SK-N-MC (cell line): ENCODE measurements at regions not wholly inside any gene's neighbourhood (a gene's known extent, or its start where the extent isn't known, plus 50 kb on each side); places are given as distances from the start of the nearest gene placed in this dataset.

ENCODE experiments used
- DNase-seq: peaks from one replicate; pipeline ENCODE4 v3.0.0-alpha.2; 2011; ENCODE audit warnings: low read depth, low spot score
- H3K27ac ChIP-seq: fragments of 200-600 bp; sonication (generic); 2 replicates; pipeline ENCODE4 v1.5.1; 2016; ENCODE audit warnings: mixed run types
- H3K36me3 ChIP-seq: fragments of 200-600 bp; sonication (generic); 2 replicates; pipeline ENCODE4 v1.6.1; 2017; ENCODE audit warnings: antibody characterized with exemption, low read length, mixed read lengths; ENCODE audit not compliant: insufficient read depth
- H3K4me3 ChIP-seq: fragments of 200-600 bp; sonication (generic); 2 replicates; pipeline ENCODE4 v1.5.1; 2016
- H3K9ac ChIP-seq: fragments of 200-600 bp; sonication (generic); 2 replicates; pipeline ENCODE4 v1.8.0; 2017; ENCODE audit warnings: mixed run types, mixed read lengths; ENCODE audit not compliant: insufficient read length
- H3K9me3 ChIP-seq: fragments of 200-600 bp; sonication (generic); 2 replicates; pipeline ENCODE4 v1.6.1; 2017; ENCODE audit warnings: low read depth, mild to moderate bottlenecking, antibody characterized with exemption, low read length, moderate library complexity, mixed read lengths
- EZH2 ChIP-seq: fragments of 200-600 bp; sonication (generic); IDR thresholded peaks from one replicate; pipeline ENCODE4 v1.6.1; 2017; ENCODE audit warnings: antibody characterized with exemption
- FOXP2 ChIP-seq: optimal IDR thresholded peaks from 2 replicates; pipeline ENCODE3; 2011; ENCODE audit warnings: mild to moderate bottlenecking, moderate library complexity; ENCODE audit not compliant: insufficient read depth; ENCODE audit errors: extremely low read length, control extremely low read depth
- POLR2AphosphoS5 ChIP-seq: IDR thresholded peaks from 2 replicates; pipeline ENCODE4 v1.6.1; 2012; ENCODE audit warnings: mild to moderate bottlenecking, low read depth, low read length, borderline replicate concordance

GRCh38 chr1:5686925-5687706 lies 305.1 kb downstream of the NPHP4 start:
- TF ChIP-seq EZH2: no peak
- TF ChIP-seq FOXP2: no peak
- no peak for TF ChIP-seq POLR2AphosphoS5
- no peak for DNase-seq
- Histone ChIP-seq H3K9ac (no peak overlapping the region), H3K36me3 (no peaks in the 10 kb centered on the region), H3K27ac (no peak overlapping the region), H3K9me3 (no peaks in the 10 kb centered on the region), H3K4me3 (no peak overlapping the region)

- no peaks in the 10 kb centered on the region for H3K36me3 ChIP-seq
- DNase-seq: no peak
- H3K27ac ChIP-seq: no peak overlapping the region
- no peaks in the 10 kb centered on the region for H3K9me3 ChIP-seq
- H3K4me3 ChIP-seq: no peak overlapping the region
- TF ChIP-seq POLR2AphosphoS5 (no peak), FOXP2 (no peak), EZH2 (no peak)
- no peak overlapping the region for H3K9ac ChIP-seq
These were observed 306.0 kb downstream of the NPHP4 start for GRCh38 chr1:5686195-5686594.

GRCh38 chr1:5685446-5686040 lies 306.7 kb downstream of the NPHP4 start:
- H3K9me3 ChIP-seq: no peaks in the 10 kb centered on the region
- TF ChIP-seq POLR2AphosphoS5: no peak
- TF ChIP-seq FOXP2: no peak
- no peak for TF ChIP-seq EZH2

GRCh38 chr1:5684791-5685190 lies 307.4 kb downstream of the NPHP4 start:
- no peak overlapping the region for H3K4me3 ChIP-seq
- DNase-seq: no peak

More at GRCh38 chr1:5685446-5686040, 306.7 kb downstream of the NPHP4 start:
- Histone ChIP-seq H3K9ac (no peak overlapping the region), H3K36me3 (no peaks in the 10 kb centered on the region), H3K4me3 (no peak overlapping the region), H3K27ac (no peak overlapping the region)
- DNase-seq: no peak

GRCh38 chr1:5683446-5683845 lies 308.8 kb downstream of the NPHP4 start:
- no peak overlapping the region for H3K9ac ChIP-seq
- no peak overlapping the region for H3K4me3 ChIP-seq
- no peak for TF ChIP-seq EZH2
- TF ChIP-seq FOXP2: no peak
- no peak for TF ChIP-seq POLR2AphosphoS5
- no peak overlapping the region for H3K27ac ChIP-seq
- no peaks in the 10 kb centered on the region for H3K9me3 ChIP-seq
- no peak for DNase-seq
- H3K36me3 ChIP-seq: no peaks in the 10 kb centered on the region

More at GRCh38 chr1:5684791-5685190, 307.4 kb downstream of the NPHP4 start:
- no peak for TF ChIP-seq FOXP2
- TF ChIP-seq EZH2: no peak
- TF ChIP-seq POLR2AphosphoS5: no peak
- Histone ChIP-seq H3K9me3 (no peaks in the 10 kb centered on the region), H3K27ac (no peak overlapping the region), H3K36me3 (no peaks in the 10 kb centered on the region), H3K9ac (no peak overlapping the region)

GRCh38 chr1:5682626-5683225 lies 309.5 kb downstream of the NPHP4 start:
- no peak overlapping the region for H3K9ac ChIP-seq
- no peaks in the 10 kb centered on the region for H3K36me3 ChIP-seq
- TF ChIP-seq FOXP2 (no peak), POLR2AphosphoS5 (no peak), EZH2 (no peak)
- no peak for DNase-seq
- no peaks in the 10 kb centered on the region for H3K9me3 ChIP-seq
- no peak overlapping the region for H3K4me3 ChIP-seq
- H3K27ac ChIP-seq: no peak overlapping the region

GRCh38 chr1:5681654-5682053 lies 310.6 kb downstream of the NPHP4 start:
- no peak for DNase-seq
- Histone ChIP-seq H3K27ac (no peak overlapping the region), H3K9ac (no peak overlapping the region)

GRCh38 chr1:5680600-5680999 lies 311.6 kb downstream of the NPHP4 start:
- no peak overlapping the region for H3K4me3 ChIP-seq
- DNase-seq: no peak
- TF ChIP-seq EZH2 (no peak), POLR2AphosphoS5 (no peak), FOXP2 (no peak)
- no peaks in the 10 kb centered on the region for H3K36me3 ChIP-seq
- no peak overlapping the region for H3K9ac ChIP-seq
- H3K27ac ChIP-seq: no peak overlapping the region
- H3K9me3 ChIP-seq: no peaks in the 10 kb centered on the region

More at GRCh38 chr1:5681654-5682053, 310.6 kb downstream of the NPHP4 start:
- H3K9me3 ChIP-seq: no peaks in the 10 kb centered on the region
- no peaks in the 10 kb centered on the region for H3K36me3 ChIP-seq
- H3K4me3 ChIP-seq: no peak overlapping the region
- no peak for TF ChIP-seq POLR2AphosphoS5
- no peak for TF ChIP-seq EZH2
- no peak for TF ChIP-seq FOXP2
